BLaER1 (cell line): ENCODE measurements at regions not wholly inside any gene's neighbourhood (a gene's known extent, or its start where the extent isn't known, plus 50 kb on each side); places are given as distances from the start of the nearest gene placed in this dataset.

Experiments used
- H3K27ac ChIP-seq: shearing (Covaris generic); formaldehyde crosslinking; 2 replicates; pipeline ENCODE4 v1.8.1; 2022
- H3K27me3 ChIP-seq: shearing (Covaris generic); formaldehyde crosslinking; 2 replicates; pipeline ENCODE4 v1.8.1; 2022
- H3K36me3 ChIP-seq: shearing (Covaris generic); formaldehyde crosslinking; 2 replicates; pipeline ENCODE4 v1.8.1; 2022
- H3K4me1 ChIP-seq: shearing (Covaris generic); formaldehyde crosslinking; 2 replicates; pipeline ENCODE4 v1.8.1; 2022
- H3K4me2 ChIP-seq: shearing (Covaris generic); formaldehyde crosslinking; 2 replicates; pipeline ENCODE4 v1.8.1; 2022
- H3K4me3 ChIP-seq: shearing (Covaris generic); formaldehyde crosslinking; 2 replicates; pipeline ENCODE4 v1.8.1; 2022
- H3K9ac ChIP-seq: shearing (Covaris generic); formaldehyde crosslinking; 2 replicates; pipeline ENCODE4 v1.8.1; 2022
- H3K9me3 ChIP-seq: shearing (Covaris generic); formaldehyde crosslinking; 2 replicates; pipeline ENCODE4 v1.8.1; 2022
- H4K20me1 ChIP-seq: shearing (Covaris generic); formaldehyde crosslinking; 2 replicates; pipeline ENCODE4 v1.8.1; 2022
- Cebpa-rat ChIP-seq: shearing (Covaris generic); IDR thresholded peaks from 2 replicates; pipeline ENCODE4 v1.8.1; 2022

DNA sequence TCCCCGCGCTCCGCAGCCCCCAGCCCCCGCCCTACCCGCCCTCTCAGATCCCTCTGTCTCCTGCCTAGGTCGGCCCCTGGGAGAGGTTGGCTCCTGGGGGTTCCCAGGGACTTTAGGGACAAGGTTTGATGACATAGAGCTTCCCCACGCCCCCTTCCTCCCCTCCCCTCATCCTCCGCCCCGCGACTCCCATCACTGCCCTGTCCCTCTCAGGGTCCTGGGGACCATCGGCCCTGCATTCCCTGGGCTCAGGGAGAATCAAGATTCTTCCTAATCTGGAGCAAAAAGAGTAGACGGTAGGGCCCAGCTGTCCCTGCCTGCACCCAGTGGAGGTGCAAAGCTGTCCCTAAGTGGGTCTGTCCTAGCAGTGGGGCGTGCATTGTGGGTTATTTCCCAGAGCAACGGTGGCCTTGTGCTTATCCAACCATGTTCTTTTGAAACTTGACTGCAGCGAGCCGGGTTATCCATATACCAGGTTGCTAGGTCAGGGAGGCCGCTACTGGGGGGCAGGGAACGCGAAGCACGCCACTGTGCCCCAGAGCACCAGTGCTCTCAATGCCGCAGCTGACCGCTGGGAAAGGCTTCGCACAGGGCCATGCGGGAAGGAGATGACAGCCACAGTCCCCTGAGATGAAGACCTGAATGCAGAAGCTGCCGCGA is 124.4 kb upstream of the PRMT8 start:
- H3K4me2 ChIP-seq: peak overlapping the region; percentile 82

DNA sequence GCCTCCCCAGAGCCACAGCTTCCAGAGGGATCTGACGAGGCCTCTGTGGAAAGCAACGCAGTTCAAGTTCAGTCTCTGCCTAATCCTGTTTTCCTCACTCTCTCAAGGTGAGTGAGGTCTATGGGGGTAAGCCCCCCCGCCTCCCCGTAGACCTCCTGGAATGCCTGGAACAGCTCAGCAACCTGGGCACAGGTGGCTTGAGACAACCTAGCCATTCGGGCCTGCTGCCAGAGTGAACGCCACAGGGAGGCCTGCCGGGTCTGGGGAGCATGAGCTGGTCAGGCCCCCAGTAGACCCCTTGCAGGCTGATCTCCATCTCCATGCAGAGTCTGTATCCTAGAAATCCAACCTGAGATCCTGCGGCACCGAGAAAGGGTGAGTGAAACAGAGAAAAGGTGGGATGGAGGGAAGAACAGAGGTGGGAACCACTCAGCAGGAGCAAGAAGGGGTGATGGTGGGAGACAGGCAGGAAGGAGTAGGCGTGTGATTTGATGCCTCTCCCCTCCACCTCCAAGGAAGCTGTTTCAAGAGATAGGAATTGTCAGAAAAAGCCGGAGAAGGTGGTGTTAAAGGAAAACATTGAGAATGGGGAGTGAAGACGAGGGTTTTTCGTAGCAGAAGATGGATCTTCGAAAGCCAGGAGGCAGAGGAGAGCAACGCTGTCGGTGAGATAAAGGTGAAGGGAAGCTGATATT is 123.1 kb upstream of the PRMT8 start:
- H3K4me2 ChIP-seq: no peak overlapping the region
- no peak for TF ChIP-seq Cebpa-rat
- no peaks in the 10 kb centered on the region for H3K9me3 ChIP-seq
- no peaks in the 10 kb centered on the region; the same call in 1 of the 2 replicates for H4K20me1 ChIP-seq
- H3K27me3 ChIP-seq: peaks cover 55% of the 10 kb centered on the region
- H3K9ac ChIP-seq: no peak overlapping the region
- no peak overlapping the region for H3K27ac ChIP-seq
- no peak overlapping the region for H3K4me3 ChIP-seq
- H3K36me3 ChIP-seq: no peaks in the 10 kb centered on the region
- peaks cover 34% of the 10 kb centered on the region for H3K4me1 ChIP-seq

More for the DNA sequence above, 124.4 kb upstream of the PRMT8 start:
- Histone ChIP-seq H4K20me1 (no peaks in the 10 kb centered on the region; the same call in 1 of the 2 replicates), H3K27ac (no peak overlapping the region), H3K4me1 (peaks cover 38% of the 10 kb centered on the region), H3K9ac (no peak overlapping the region), H3K27me3 (peaks cover 55% of the 10 kb centered on the region), H3K36me3 (no peaks in the 10 kb centered on the region), H3K4me3 (no peak overlapping the region), H3K9me3 (no peaks in the 10 kb centered on the region)
- TF ChIP-seq Cebpa-rat: no peak

DNA sequence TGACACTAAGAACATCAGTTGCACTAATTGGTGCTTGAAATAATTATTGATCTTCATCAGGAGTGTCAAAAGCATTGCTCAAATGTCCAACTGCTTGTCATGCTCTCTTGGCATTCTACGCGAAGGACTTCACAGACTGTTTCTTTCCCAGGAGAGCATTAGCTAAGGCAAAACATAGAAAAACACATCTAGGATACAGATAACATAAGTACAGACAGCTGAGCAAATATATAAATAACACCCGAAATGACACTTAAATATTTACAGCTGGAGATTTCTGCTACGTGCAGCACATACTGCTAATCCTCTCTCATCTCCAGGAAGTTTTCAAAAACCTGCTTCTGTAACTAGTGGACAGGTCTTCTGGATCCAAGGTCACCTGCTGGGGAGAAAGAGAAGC is 120.0 kb upstream of the PRMT8 start:
- no peak for TF ChIP-seq Cebpa-rat
- H3K4me1 ChIP-seq: peaks cover 7% of the 10 kb centered on the region
- no peak overlapping the region for H3K4me3 ChIP-seq
- no peaks in the 10 kb centered on the region; the same call in 1 of the 2 replicates for H4K20me1 ChIP-seq
- peaks cover 28% of the 10 kb centered on the region for H3K27me3 ChIP-seq
- H3K36me3 ChIP-seq: no peaks in the 10 kb centered on the region
- no peak overlapping the region for H3K9ac ChIP-seq
- H3K9me3 ChIP-seq: peaks cover 8% of the 10 kb centered on the region
- H3K4me2 ChIP-seq: no peak overlapping the region
- no peak overlapping the region for H3K27ac ChIP-seq

DNA sequence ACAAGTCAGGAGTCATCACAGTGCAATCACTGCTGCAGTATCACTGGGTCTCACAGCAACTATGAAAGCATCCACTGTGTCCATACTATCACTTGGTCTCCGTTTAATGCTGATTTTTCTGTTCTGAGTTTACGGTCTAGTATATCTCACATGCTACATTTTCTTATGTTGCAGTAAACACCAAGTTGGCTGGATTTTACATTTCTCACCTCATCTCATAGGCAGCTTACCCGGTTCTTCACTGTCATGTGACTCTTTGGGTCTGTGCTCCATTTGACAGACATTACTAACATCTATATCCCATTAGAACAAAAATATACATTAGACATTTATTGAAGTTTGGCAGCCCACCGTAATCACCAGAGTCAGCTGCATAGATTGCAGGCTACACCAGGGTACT is 115.7 kb upstream of the PRMT8 start:
- Histone ChIP-seq H4K20me1 (no peaks in the 10 kb centered on the region), H3K9ac (no peak overlapping the region), H3K4me2 (no peak overlapping the region), H3K9me3 (peaks cover 22% of the 10 kb centered on the region), H3K4me3 (no peak overlapping the region), H3K36me3 (no peaks in the 10 kb centered on the region), H3K4me1 (no peaks in the 10 kb centered on the region), H3K27me3 (no peaks in the 10 kb centered on the region), H3K27ac (no peak overlapping the region)
- TF ChIP-seq Cebpa-rat: no peak

DNA sequence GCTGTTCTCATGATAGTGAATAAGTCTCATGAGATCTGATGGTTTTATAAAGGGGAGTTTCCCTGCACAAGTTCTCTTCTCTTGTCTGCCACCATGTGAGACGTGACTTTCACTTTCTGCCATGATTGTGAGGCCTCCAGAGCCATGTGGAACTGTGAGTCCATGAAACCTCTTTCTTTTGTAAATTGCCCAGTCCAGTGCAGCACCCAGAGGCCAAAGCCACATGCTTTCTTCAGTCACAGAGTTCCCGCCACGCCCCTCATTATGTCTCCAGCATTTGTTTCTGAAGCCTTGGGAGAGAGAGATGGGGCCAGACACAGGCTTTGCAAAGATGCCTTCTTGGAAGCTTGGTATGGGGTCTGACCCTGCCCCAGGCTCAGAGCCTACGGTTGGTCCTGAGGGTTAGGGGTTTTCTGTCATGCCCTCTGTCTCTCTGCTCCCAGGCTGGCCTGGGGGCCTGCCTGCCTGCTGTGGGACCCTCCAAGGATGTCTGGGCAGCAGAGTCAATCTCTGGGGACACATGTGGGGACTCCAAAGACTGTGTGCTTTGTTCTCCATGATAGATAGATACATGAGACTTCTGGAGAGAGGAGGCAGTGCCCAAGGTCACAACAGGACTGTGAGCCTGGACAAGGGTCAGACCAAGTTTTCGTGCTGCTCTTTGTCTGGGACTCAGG is 114.1 kb upstream of the PRMT8 start:
- Histone ChIP-seq H3K27me3 (no peaks in the 10 kb centered on the region), H3K9ac (no peak overlapping the region), H3K4me1 (no peaks in the 10 kb centered on the region), H3K36me3 (no peaks in the 10 kb centered on the region), H3K4me3 (no peak overlapping the region), H3K9me3 (peaks cover 22% of the 10 kb centered on the region), H3K4me2 (no peak overlapping the region), H3K27ac (no peak overlapping the region), H4K20me1 (no peaks in the 10 kb centered on the region)
- no peak for TF ChIP-seq Cebpa-rat

DNA sequence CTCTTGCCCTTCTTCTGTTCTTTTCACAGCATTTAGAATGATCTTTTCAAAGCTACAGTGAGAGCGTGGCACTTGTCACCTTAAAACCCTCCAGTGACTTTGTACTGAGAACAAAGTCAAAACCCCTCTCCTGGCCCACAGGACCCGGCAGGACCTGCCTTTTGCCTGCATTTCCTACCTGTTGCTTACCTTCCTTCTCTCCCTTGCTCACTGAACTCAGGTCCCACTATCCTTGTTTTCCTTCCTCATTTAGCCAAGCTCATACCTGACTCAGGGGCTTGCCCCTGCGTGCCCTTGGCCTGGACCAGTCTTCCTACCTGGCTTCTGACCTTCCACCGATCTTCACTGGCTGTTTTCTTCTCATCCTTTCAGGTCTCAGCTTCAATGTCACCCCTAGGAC is 112.3 kb upstream of the PRMT8 start:
- peaks cover 22% of the 10 kb centered on the region for H3K9me3 ChIP-seq
- H3K27me3 ChIP-seq: no peaks in the 10 kb centered on the region
- no peaks in the 10 kb centered on the region for H3K36me3 ChIP-seq
- no peak overlapping the region for H3K4me3 ChIP-seq
- H3K4me1 ChIP-seq: no peaks in the 10 kb centered on the region
- H4K20me1 ChIP-seq: no peaks in the 10 kb centered on the region
- H3K9ac ChIP-seq: no peak overlapping the region
- TF ChIP-seq Cebpa-rat: no peak
- no peak overlapping the region for H3K4me2 ChIP-seq
- no peak overlapping the region for H3K27ac ChIP-seq

DNA sequence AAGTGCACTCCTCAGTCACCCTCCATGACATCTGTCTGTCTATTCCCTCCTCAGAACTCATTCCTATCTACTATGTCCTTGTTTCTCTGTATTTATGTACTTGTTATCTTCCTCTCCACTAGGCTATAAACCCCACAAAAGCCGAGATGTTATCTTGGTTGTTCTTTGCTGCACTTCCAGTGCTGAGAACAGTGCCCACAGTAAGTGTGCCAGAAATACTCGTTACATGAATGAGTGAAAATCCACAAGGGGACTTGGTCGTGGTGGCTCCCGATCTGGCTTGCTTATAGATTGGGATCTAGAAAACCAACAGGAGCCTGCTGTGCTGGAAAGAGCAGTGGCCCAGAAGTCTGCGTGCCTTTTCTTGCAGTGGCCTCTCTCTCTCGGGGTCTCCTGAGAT is 111.9 kb upstream of the PRMT8 start:
- Histone ChIP-seq H3K27ac (no peak overlapping the region), H3K4me2 (no peak overlapping the region), H3K36me3 (no peaks in the 10 kb centered on the region), H3K4me3 (no peak overlapping the region), H3K9me3 (peaks cover 22% of the 10 kb centered on the region), H3K27me3 (no peaks in the 10 kb centered on the region), H4K20me1 (no peaks in the 10 kb centered on the region), H3K4me1 (no peaks in the 10 kb centered on the region), H3K9ac (no peak overlapping the region)
- TF ChIP-seq Cebpa-rat: no peak

DNA sequence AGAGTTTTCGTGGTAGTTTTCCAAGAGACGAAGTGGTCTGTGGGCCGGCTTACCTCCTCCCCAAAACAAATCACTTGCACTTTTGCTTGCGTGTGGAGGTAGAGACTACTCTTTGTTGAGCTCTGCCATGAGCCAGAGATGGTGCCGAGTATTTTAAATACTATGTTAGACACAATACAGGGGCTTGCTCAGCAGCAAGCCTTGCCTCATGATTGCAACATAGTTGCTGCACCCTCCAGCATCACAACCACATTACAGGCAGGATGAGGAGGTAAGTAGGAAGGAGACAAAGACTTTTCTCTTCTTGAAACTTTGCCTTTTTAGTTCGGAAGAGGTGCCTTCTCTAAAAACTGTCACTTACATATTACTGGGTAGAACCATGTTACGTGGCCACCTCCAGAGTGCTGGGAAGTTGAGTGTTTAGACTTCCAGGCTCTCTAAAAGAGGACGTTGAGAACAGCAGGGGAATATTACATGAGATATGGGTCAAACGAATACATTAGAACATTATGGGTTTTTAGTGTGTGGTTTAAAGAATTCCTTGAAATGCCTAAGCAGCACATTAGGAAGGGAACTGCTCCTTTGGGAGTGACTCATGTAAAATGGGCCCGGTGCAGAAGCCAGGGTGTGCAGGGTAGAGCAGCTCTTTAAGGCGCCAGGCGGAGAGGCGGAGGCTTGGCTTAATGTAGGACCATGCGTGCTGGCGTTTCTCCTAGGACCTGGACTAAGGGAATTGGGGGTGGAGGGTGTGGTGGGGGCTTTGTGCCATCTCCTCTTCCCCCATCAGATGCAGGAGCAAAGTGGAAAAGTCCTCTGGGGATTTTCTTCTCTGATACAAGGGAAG is 110.6 kb upstream of the PRMT8 start:
- H3K9ac ChIP-seq: no peak overlapping the region
- H3K4me3 ChIP-seq: no peak overlapping the region

More for the DNA sequence above, 110.6 kb upstream of the PRMT8 start:
- Histone ChIP-seq H3K9me3 (peaks cover 20% of the 10 kb centered on the region), H3K27me3 (no peaks in the 10 kb centered on the region), H3K4me1 (no peaks in the 10 kb centered on the region), H3K4me2 (no peak overlapping the region), H3K36me3 (no peaks in the 10 kb centered on the region), H3K27ac (no peak overlapping the region), H4K20me1 (no peaks in the 10 kb centered on the region)
- TF ChIP-seq Cebpa-rat: 0 out of 2 replicates have a peak, but pooled peaks have one; percentile 43
